Hematopoietic multipotent progenitor cell treated with erythropoietin and hydrocortisone succinate and interleukin-3 and kit ligand, for 15 days (in vitro differentiated cells): ENCODE measurements at regions not wholly inside any gene's neighbourhood (a gene's known extent, or its start where the extent isn't known, plus 50 kb on each side); places are given as distances from the start of the nearest gene placed in this dataset.
"Not testable (repeated sequence)": the region's sequence is repeated elsewhere in the genome, so short reads cannot be mapped to it uniquely, and the experiment has no call there.

ENCODE experiments used
- DNase-seq: peaks from one replicate; pipeline ENCODE4 v3.0.0-alpha.2; 2015; ENCODE audit warnings: low spot score

DNA sequence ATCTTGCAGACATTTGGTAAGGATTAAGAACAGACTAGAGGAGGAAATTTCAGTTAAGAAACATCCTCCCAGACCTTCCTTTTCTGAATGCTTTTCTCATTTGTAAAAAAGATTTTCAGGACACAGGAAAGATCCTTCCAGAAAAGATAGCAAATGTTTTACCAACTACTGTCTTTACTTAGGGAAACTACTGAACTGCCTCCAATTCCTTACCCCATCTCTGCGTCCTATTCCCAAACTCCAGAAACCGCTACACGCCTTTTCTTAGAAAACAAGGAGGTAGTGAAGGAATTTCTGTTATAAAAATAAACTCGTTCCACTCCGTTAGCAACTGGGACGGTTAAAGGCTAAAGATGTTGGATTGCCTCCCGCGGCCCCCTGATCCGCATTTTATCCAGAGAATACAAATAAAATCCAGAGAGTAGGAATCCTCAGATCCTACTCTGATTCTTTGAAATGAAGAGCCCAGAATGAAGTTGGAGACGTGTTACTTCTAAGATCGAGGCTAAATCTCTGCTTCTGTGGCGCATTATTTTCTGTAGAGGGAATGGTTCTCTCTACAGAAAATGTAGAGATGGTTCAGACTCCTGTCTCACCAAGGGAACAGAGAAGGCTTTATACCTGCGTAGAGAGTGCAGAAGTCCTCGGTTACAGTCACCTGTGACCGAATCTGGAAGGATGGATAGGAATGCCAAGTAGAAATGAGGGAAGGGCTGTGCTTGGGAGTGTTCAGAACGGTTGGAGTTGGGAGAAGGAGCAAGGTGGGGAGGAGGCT, 133.0 kb downstream of the GPX5 start:
- DNase-seq, result no peak

- DNase-seq, result no peak
These were observed 133.5 kb downstream of the GPX5 start for GRCh38 chr6:28659250-28659566.

- DNase-seq, result no peak
These were observed 135.5 kb downstream of the GPX5 start for GRCh38 chr6:28661097-28661713.

GRCh38 chr6:28664870-28665396, 139.3 kb downstream of the GPX5 start:
- no peak for DNase-seq

- DNase-seq, result no peak
These were observed 147.7 kb downstream of the GPX5 start for GRCh38 chr6:28673417-28673786.

DNA sequence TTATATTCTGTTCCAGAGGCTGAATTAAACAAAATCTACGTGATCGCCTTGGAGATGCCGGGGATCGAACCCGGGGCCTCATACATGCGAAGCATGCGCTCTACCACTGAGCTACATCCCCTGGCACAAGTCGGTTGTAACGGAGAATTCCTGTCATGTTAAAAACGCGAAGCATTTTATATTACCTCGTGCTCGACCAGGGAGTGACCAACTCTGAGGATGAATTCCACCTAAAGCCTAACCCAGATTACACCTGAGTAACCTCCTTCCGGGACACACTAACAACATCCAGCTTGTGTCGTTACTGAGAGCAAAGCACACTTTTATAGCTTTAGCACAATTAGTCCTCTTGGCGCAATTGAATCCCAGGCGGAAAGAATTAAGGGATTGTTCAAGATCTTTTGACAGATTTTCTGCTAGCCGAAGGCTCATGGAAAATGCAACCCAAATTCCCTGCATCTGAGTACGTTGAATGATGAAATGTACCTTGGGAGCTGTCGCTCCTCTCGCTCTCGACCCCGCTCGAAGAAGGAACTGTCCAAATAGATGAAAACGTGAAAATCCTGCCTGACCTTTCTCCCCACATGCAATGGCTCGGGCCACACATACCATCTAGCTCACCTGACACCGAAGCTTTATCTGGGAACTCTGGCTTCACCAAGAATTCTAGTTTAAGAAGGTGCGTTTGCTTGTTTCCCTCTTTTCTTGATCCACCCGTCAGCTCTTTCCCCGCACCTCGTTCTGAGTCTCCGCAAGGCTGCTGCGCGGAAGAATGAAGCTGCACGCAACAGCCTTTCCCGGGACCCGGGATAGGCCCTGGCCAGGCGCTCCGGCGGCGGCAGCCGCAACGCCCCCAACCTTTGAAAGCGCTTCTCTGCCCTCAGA, 148.3 kb downstream of the GPX5 start:
- no peak for DNase-seq

GRCh38 chr6:28675600-28675999, 149.9 kb downstream of the GPX5 start:
- DNase-seq, result no peak

- no peak for DNase-seq
These were observed 156.9 kb downstream of the GPX5 start for GRCh38 chr6:28682542-28682941.

- not testable (repeated sequence) for DNase-seq
These were observed 157.4 kb downstream of the GPX5 start for GRCh38 chr6:28682956-28683685.

- DNase-seq, result peak; percentile 51
These were observed 158.4 kb downstream of the GPX5 start for GRCh38 chr6:28683945-28684538.

- not testable (repeated sequence) for DNase-seq
These were observed 160.3 kb downstream of the GPX5 start for GRCh38 chr6:28685960-28686359.

- peak; percentile 70 for DNase-seq
These were observed 160.9 kb downstream of the GPX5 start for GRCh38 chr6:28686446-28687027.

DNA sequence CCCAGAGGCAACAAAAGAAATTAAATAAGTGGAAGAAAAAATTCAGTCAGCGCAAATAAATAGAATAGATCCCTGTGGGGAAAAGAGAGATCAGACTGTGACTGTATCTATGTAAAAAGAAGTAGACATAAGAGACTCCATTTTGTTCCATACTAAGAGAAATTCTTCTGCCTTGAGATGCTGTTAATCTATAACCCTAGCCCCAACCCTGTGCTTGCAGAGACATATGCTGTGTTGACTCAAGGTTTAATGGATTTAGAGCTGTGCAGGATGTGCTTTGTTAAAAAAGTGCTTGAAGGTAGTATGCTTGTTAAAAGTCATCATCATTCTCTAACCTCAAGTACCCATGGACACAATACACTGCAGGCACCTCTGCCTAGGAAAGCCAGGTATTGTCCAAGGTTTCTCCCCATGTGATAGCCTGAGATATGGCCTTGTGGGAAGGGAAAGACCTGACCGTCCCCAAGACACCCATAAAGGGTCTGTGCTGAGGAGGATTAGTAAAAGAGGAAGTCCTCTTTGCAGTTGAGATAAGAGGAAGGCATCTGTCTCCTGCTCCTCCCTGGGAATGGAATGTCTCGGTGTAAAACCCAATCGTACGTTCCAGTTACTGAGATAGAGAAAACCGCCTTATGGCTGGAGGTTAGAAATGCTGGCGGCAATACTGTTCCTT, 161.8 kb downstream of the GPX5 start:
- DNase-seq, result not testable (repeated sequence)

- DNase-seq, result not testable (repeated sequence)
These were observed 166.3 kb downstream of the GPX5 start for GRCh38 chr6:28691991-28692390.

DNA sequence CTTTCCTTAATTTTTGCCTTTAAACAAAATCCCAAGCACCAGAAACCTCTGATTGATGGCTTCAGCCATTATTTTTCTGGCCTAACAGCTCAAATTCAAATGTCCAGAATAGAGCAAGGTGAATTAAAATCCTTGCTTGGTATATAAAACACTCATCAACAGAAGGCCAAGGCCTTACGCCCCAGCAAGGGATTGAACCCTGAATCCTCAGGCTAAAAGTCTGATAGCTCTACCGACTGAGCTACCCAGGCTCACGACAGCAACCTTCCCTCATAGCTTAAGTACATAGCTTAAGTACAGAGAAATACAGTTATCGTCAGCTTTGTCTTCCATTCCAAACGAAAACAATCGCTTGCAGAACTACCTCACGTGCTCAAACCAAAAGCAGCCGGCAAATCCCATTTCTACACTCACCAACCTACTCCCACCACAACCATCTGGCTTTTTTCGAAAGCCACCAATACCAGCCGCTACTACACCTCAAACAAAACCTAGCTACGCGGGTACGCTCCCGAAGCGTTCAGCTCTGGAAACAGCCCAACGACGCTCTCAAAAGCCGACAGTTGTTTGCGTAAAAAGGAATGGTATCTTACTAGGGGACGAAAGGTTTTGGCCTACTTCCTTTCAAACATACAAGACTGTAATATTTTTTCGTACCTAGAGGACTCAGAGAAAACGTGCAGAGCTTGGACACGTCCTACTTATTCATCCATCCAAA, 167.5 kb downstream of the GPX5 start:
- DNase-seq, result no peak

GRCh38 chr6:28693751-28694443, 168.2 kb downstream of the GPX5 start:
- DNase-seq, result no peak

DNA sequence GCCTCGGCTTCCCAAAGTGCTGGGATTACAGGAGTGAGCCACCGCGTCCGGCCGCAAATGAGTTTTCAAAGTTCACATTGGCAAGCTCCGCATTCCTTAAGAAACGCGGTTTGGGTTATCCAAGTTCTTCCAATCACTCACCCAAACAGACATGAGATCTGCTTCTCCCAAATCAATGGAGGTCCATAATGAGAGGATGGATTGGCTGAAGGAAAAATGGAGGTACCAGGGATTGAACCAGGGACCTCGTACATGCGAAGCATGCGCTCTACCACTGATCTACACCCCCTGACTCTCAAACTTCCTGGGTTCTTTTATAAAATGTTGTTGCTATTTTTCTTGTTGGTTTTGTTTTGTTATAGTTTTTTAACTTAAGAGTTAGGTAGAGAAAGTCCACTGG, 170.0 kb downstream of the GPX5 start:
- DNase-seq, result no peak

- no peak for DNase-seq
These were observed 170.5 kb downstream of the GPX5 start for GRCh38 chr6:28696167-28696566.

DNA sequence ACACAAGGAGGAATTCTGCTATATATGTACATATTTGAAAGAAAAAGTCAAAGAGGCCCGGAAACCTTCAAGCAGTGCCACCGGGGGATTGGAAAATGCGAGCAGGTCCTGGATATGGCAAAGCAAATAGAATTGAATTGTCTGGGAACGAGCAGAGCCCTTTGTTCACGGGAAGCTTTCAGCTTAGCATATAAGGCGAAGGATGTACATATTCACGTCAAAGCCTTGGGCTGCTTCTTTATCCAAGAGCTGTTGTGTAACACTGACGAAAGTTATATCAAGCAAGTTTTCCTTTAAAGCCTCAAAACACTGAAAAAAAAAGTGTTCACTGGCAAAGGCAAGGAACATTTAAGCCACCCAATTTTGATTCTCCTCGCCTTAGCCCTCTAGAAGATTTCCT, 171.0 kb downstream of the GPX5 start:
- no peak for DNase-seq
